ENCODE measurements at regions not wholly inside any gene's neighbourhood (a gene's known extent, or its start where the extent isn't known, plus 50 kb on each side); places are given as distances from the start of the nearest gene placed in this dataset.

DNA sequence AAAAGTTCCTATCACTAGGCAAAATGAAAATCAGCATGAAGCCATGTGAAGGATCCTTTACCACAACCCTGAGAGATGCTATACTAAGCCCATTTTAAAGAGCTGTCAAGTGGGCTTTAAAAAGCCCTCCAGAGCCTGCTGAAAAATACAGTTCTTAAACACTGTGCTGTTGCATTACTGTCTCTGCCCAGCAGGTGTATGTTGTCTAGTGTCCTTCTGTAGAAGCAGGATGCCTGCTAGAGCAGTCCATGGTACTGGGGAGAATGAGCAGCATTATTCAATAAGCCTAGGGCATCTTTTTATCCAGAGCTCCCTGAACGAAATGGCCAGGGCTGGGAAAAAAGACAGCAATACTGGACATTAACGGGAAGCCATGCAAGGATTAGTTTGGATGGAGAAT, 126.2 kb upstream of the PLCXD3 start:
- TF ChIP-seq CTCF (IDR thresholded peaks at IDR 0.05; ENCODE audit: low read depth, low read length, missing input control): peak; percentile 29
- TF ChIP-seq ZBTB33 (IDR thresholded peaks at IDR 0.05): no peak
- TF ChIP-seq SP1 (IDR thresholded peaks at IDR 0.05): no peak
- no peak for TF ChIP-seq REST (IDR thresholded peaks at IDR 0.05)

Measured in liver (tissue), 3 donors.